IMR-90 (cell line): ENCODE measurements at regions not wholly inside any gene's neighbourhood (a gene's known extent, or its start where the extent isn't known, plus 50 kb on each side); places are given as distances from the start of the nearest gene placed in this dataset.

ENCODE experiments used
- ATAC-seq: fragments of 200-7000 bp; cut with Tn5 transposase; 2 replicates; pipeline ENCODE4 v1.9.1; 2020; ENCODE audit warnings: low read depth, mild to moderate bottlenecking, moderate library complexity
- BruUV-seq: library from RNA; stranded (reverse); fragments of 400-500 nt; replicated peaks from 2 replicates; lab custom pipeline; 2021; lab: Mats Ljungman, UMichigan
- CTCF ChIA-PET: fragments of 300-600 bp; formaldehyde crosslinking; extraction: SDS; loops from one replicate; lab custom pipeline; 2021; ENCODE audit warnings: antibody characterized with exemption; lab: Yijun Ruan, JAX
- POLR2A ChIA-PET: fragments of 300-600 bp; sonication (Branson Sonifier 250); formaldehyde crosslinking; loops from one replicate; lab custom pipeline; 2022; ENCODE audit warnings: antibody characterized with exemption; ENCODE audit not compliant: unreplicated experiment; lab: Charles Lee
- DNase-seq: peaks from one replicate; pipeline ENCODE4 v3.0.0; 2013
- H2AFZ ChIP-seq: replicated peaks from 2 replicates; pipeline ENCODE3; 2013; ENCODE audit warnings: low read length, mild to moderate bottlenecking; ENCODE audit not compliant: poor library complexity
- H2AK5ac ChIP-seq: 2 replicates; pipeline ENCODE4 v1.6.1; 2013; ENCODE audit warnings: low read depth, low read length, inconsistent platforms
- H2AK9ac ChIP-seq: replicated peaks from 2 replicates; pipeline ENCODE3; 2013; ENCODE audit warnings: mild to moderate bottlenecking, low read depth, low read length, moderate library complexity; ENCODE audit not compliant: poor library complexity
- H2BK120ac ChIP-seq: 2 replicates; pipeline ENCODE4 v1.6.1; 2013; ENCODE audit warnings: low read depth, low read length, inconsistent platforms
- H2BK15ac ChIP-seq: 3 replicates; pipeline ENCODE4 v1.6.1; 2013; ENCODE audit warnings: low read depth, low read length, inconsistent platforms
- H2BK20ac ChIP-seq: 2 replicates; pipeline ENCODE4 v1.6.1; 2013; ENCODE audit warnings: low read depth, mild to moderate bottlenecking, inconsistent platforms, low read length, moderate library complexity
- H2BK5ac ChIP-seq: 2 replicates; pipeline ENCODE4 v1.6.1; 2013; ENCODE audit warnings: mild to moderate bottlenecking, low read depth, low read length, inconsistent platforms; ENCODE audit not compliant: poor library complexity, severe bottlenecking
- H3K14ac ChIP-seq: replicated peaks from 2 replicates; pipeline ENCODE4 v1.6.1; 2013; ENCODE audit warnings: low read depth, low read length, inconsistent platforms
- H3K18ac ChIP-seq: 2 replicates; pipeline ENCODE4 v1.6.1; 2013; ENCODE audit warnings: low read depth, low read length, control low read depth
- H3K23ac ChIP-seq: 2 replicates; pipeline ENCODE4 v1.6.1; 2013; ENCODE audit warnings: low read depth, low read length, inconsistent platforms
- H3K27ac ChIP-seq: 2 replicates; pipeline ENCODE4 v1.5.1; 2013; ENCODE audit warnings: mild to moderate bottlenecking, control low read depth, low read length; ENCODE audit not compliant: insufficient read depth
- H3K27me3 ChIP-seq: 2 replicates; pipeline ENCODE4 v1.6.1; 2013; ENCODE audit warnings: low read length; ENCODE audit not compliant: control insufficient read depth, insufficient read depth
- H3K36me3 ChIP-seq: 2 replicates; pipeline ENCODE4 v1.6.1; 2013; ENCODE audit warnings: low read length, mixed read lengths; ENCODE audit not compliant: control insufficient read depth, insufficient read depth
- H3K4ac ChIP-seq: 2 replicates; pipeline ENCODE4 v1.6.1; 2013; ENCODE audit warnings: low read depth, low read length, inconsistent platforms
- H3K4me1 ChIP-seq: 2 replicates; pipeline ENCODE4 v1.6.1; 2013; ENCODE audit warnings: low read length, mixed read lengths; ENCODE audit not compliant: control insufficient read depth, insufficient read depth
- H3K4me2 ChIP-seq: 2 replicates; pipeline ENCODE4 v1.6.1; 2013; ENCODE audit warnings: low read depth, mild to moderate bottlenecking, control low read depth, low read length, moderate library complexity
- H3K4me3 ChIP-seq: 2 replicates; pipeline ENCODE4 v1.5.1; 2013; ENCODE audit warnings: low read depth, mild to moderate bottlenecking, control low read depth, low read length, moderate library complexity; ENCODE audit not compliant: insufficient read depth
- H3K56ac ChIP-seq: 2 replicates; pipeline ENCODE4 v1.6.1; 2013; ENCODE audit warnings: low read length, inconsistent platforms; ENCODE audit not compliant: insufficient read depth; ENCODE audit errors: extremely low read depth
- H3K79me1 ChIP-seq, 2 experiments: 2 replicates each; pipeline ENCODE4 v1.6.1; 2013; ENCODE audit warnings: low read length in 2 of 2, inconsistent platforms in 1 of 2, low read depth in 1 of 2
- H3K9ac ChIP-seq: 2 replicates; pipeline ENCODE4 v1.6.1; 2013; ENCODE audit warnings: low read depth, low read length, control low read depth
- H3K9me1 ChIP-seq: 2 replicates; pipeline ENCODE4 v1.6.1; 2013; ENCODE audit warnings: low read length, inconsistent platforms; ENCODE audit not compliant: insufficient read depth
- H3K9me3 ChIP-seq: 2 replicates; pipeline ENCODE4 v1.6.1; 2013; ENCODE audit warnings: low read length; ENCODE audit not compliant: control insufficient read depth, insufficient read depth
- H4K20me1 ChIP-seq: 2 replicates; pipeline ENCODE4 v1.6.1; 2013; ENCODE audit warnings: low read length, inconsistent platforms; ENCODE audit not compliant: insufficient read depth
- H4K5ac ChIP-seq: 2 replicates; pipeline ENCODE4 v1.6.1; 2013; ENCODE audit warnings: mild to moderate bottlenecking, low read depth, low read length, control low read depth
- H4K8ac ChIP-seq, 2 experiments: 2 replicates each; pipeline ENCODE4 v1.6.1; 2013; ENCODE audit warnings: low read depth in 2 of 2, low read length in 2 of 2, control low read depth in 1 of 2, inconsistent platforms in 1 of 2
- H4K91ac ChIP-seq: 2 replicates; pipeline ENCODE4 v1.6.1; 2013; ENCODE audit warnings: low read depth, low read length, inconsistent platforms; ENCODE audit not compliant: insufficient read depth
- BHLHE40 ChIP-seq: fragments of 150-350 bp; IDR thresholded peaks from 2 replicates; pipeline ENCODE4 v1.6.1; 2016; ENCODE audit warnings: mild to moderate bottlenecking, low read depth, low read length
- CEBPB ChIP-seq: IDR thresholded peaks from 2 replicates; pipeline ENCODE4 v1.6.1; 2012; ENCODE audit warnings: low read depth, low read length, improper control_type of control experiment
- CHD1 ChIP-seq: IDR thresholded peaks from 2 replicates; pipeline ENCODE4 v1.6.1; 2012; ENCODE audit warnings: low read depth, low read length, improper control_type of control experiment
- CTCF ChIP-seq: conservative IDR thresholded peaks from 2 replicates; pipeline ENCODE4 v1.5.1; 2012; ENCODE audit warnings: mild to moderate bottlenecking, low read depth, low read length, improper control_type of control experiment
- ELK1 ChIP-seq: fragments of 150-350 bp; IDR thresholded peaks from 2 replicates; pipeline ENCODE4 v1.6.1; 2016; ENCODE audit warnings: low read depth, mild to moderate bottlenecking, low read length, moderate library complexity, borderline replicate concordance
- FOS ChIP-seq: fragments of 150-350 bp; IDR thresholded peaks from 2 replicates; pipeline ENCODE4 v1.6.1; 2016; ENCODE audit warnings: low read depth, low read length
- MAFK ChIP-seq: IDR thresholded peaks from 2 replicates; pipeline ENCODE4 v1.6.1; 2012; ENCODE audit warnings: low read depth, low read length, improper control_type of control experiment
- MAZ ChIP-seq: IDR thresholded peaks from 2 replicates; pipeline ENCODE4 v1.6.1; 2012; ENCODE audit warnings: low read depth, mild to moderate bottlenecking, low read length, improper control_type of control experiment, moderate library complexity, borderline replicate concordance
- MXI1 ChIP-seq: IDR thresholded peaks from 2 replicates; pipeline ENCODE4 v1.6.1; 2012; ENCODE audit warnings: low read depth, mild to moderate bottlenecking, low read length, moderate library complexity, borderline replicate concordance
- NFE2L2 ChIP-seq: fragments of 150-350 bp; IDR thresholded peaks from 2 replicates; pipeline ENCODE4 v1.6.1; 2016; ENCODE audit warnings: low read depth, mild to moderate bottlenecking, low read length
- POLR2A ChIP-seq: IDR thresholded peaks from 2 replicates; pipeline ENCODE4 v1.6.1; 2012; ENCODE audit warnings: mild to moderate bottlenecking, low read depth, low read length
- RAD21 ChIP-seq: IDR thresholded peaks from 2 replicates; pipeline ENCODE4 v1.6.1; 2012; ENCODE audit warnings: low read length, improper control_type of control experiment
- RCOR1 ChIP-seq: IDR thresholded peaks from 2 replicates; pipeline ENCODE4 v1.6.1; 2012; ENCODE audit warnings: mild to moderate bottlenecking, low read length, improper control_type of control experiment; ENCODE audit not compliant: insufficient replicate concordance
- RFX5 ChIP-seq: IDR thresholded peaks from 2 replicates; pipeline ENCODE4 v1.8.0; 2012; ENCODE audit warnings: low read depth, mild to moderate bottlenecking, low read length, moderate library complexity
- SMC3 ChIP-seq: fragments of 150-350 bp; IDR thresholded peaks from 2 replicates; pipeline ENCODE4 v1.6.1; 2016; ENCODE audit warnings: low read depth, mild to moderate bottlenecking, antibody characterized with exemption, low read length, moderate library complexity
- USF2 ChIP-seq: fragments of 150-350 bp; IDR thresholded peaks from 2 replicates; pipeline ENCODE4 v1.6.1; 2017; ENCODE audit warnings: mild to moderate bottlenecking, antibody characterized with exemption, low read length, low read depth
- WGBS, 2 experiments: methylation state at CpG; one replicate each; pipeline versions ENCODE4 v1.1.5 to v1.1.7; 2013; ENCODE audit warnings: missing lambda C conversion rate in 2 of 2; ENCODE audit not compliant: insufficient read length in 1 of 2; ENCODE audit errors: extremely low coverage in 2 of 2; 5-methylcytosine and 5-hydroxymethylcytosine counted together
- dilution Hi-C: fragments of 300-500 bp; cut with HindIII; formaldehyde crosslinking; loops from one replicate; pipeline ENCODE4 v1.14.3; 2018; ENCODE audit warnings: low sequenced_read_pairs; ENCODE audit not compliant: unreplicated experiment
- in situ Hi-C: fragments of 300-500 bp; cut with MboI; formaldehyde crosslinking; loops from 3 replicates; pipeline ENCODE4 v1.14.3; 2019; ENCODE audit warnings: low sequenced_read_pairs, inconsistent platforms, mixed read lengths
- intact Hi-C: fragments of 100-400 bp; cut with micrococcal nuclease; formaldehyde crosslinking; loops from 2 replicates; pipeline ENCODE4 v1.10.0; 2022

GRCh38 chr9:79477241-79477840 lies 94.4 kb upstream of the TLE4 start:
- peaks cover 2% of the 10 kb centered on the region; the same call in 1 of the 2 replicates for H3K9me1 ChIP-seq
- ChIA-PET POLR2A (no interaction called here), CTCF (no interaction called here)
- no peaks in the 10 kb centered on the region for H4K20me1 ChIP-seq
- no CpG with 5 or more reads among the region's 3 CpGs for WGBS, 2 experiments
- intact Hi-C loops: loop anchor here (5.0 kb wide), 1 partner anchor 95 kb away; the partner anchor contains the start of gene TLE4
- DNase-seq (peak; percentile 61), ATAC-seq (peak; percentile 77)
- no peak overlapping the region for H2BK15ac ChIP-seq
- H3K56ac ChIP-seq: no peak overlapping the region
- no peaks in the 10 kb centered on the region for H3K36me3 ChIP-seq
- dilution Hi-C loops: no loop called here
- H3K23ac ChIP-seq: 0 out of 2 replicates have a peak overlapping the region, but pooled peaks have one; percentile 29
- no peak overlapping the region for H2BK5ac ChIP-seq
- H4K8ac ChIP-seq: no peak overlapping the region
- 0 out of 2 replicates have a peak overlapping the region, but pooled peaks have one; percentile 37 for H2BK120ac ChIP-seq
- H3K18ac ChIP-seq: peak overlapping the region; percentile 42; the same call in 1 of the 2 replicates
- H2AK9ac ChIP-seq: no peak overlapping the region
- H3K9me3 ChIP-seq: no peaks in the 10 kb centered on the region
- H4K91ac ChIP-seq: no peak overlapping the region
- peak overlapping the region; percentile 50; the same call in 1 of the 2 replicates for H3K4ac ChIP-seq
- H2AFZ ChIP-seq: no peak overlapping the region
- 0 out of 2 replicates have a peak overlapping the region, but pooled peaks have one; percentile 20 for H2BK20ac ChIP-seq
- BruUV-seq: no TSS peak
- H3K4me1 ChIP-seq: peaks cover 5% of the 10 kb centered on the region
- H3K9ac ChIP-seq: no peak overlapping the region
- no peak overlapping the region for H3K4me3 ChIP-seq
- H2AK5ac ChIP-seq: no peak overlapping the region
- no peaks in the 10 kb centered on the region for H3K79me1 ChIP-seq
- H3K14ac ChIP-seq: no peak overlapping the region
- in situ Hi-C loops: no loop called here
- no peak overlapping the region for H4K5ac ChIP-seq
- peak overlapping the region; percentile 8; the same call in 1 of the 2 replicates for H3K27ac ChIP-seq
- no peaks in the 10 kb centered on the region for H3K27me3 ChIP-seq
- TF ChIP-seq USF2 (no peak), POLR2A (no peak), MAZ (no peak), CHD1 (no peak), MXI1 (no peak), NFE2L2 (no peak), CTCF (no peak), CEBPB (no peak), ELK1 (no peak), MAFK (no peak), BHLHE40 (no peak), SMC3 (no peak), RFX5 (no peak), RAD21 (no peak), RCOR1 (no peak), FOS (no peak)
- peak overlapping the region; percentile 25; the same call in 1 of the 2 replicates for H3K4me2 ChIP-seq
